ENCODE measurements at regions not wholly inside any gene's neighbourhood (a gene's known extent, or its start where the extent isn't known, plus 50 kb on each side); places are given as distances from the start of the nearest gene placed in this dataset.

DNA sequence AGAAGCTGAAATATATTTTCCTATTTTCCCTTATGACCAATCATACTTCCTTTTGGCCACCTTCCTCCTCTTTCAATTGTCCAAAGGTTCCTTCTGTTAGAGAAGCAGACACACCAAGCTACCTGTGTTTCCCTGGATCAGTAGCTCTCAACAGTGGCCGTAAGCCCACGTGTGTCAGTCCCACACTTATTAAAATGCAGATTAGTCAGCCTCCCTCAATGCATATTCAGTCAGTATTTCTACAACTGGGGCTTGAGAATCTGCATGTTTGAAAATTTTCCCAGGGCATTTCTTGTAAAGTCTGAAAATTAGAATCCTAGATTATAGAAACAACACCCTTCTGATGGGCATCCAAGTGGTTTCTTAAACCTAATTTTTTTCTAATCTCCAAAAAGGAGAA is 54.0 kb upstream of the ITPRID2 start:
- TF ChIP-seq, protein P1, sequence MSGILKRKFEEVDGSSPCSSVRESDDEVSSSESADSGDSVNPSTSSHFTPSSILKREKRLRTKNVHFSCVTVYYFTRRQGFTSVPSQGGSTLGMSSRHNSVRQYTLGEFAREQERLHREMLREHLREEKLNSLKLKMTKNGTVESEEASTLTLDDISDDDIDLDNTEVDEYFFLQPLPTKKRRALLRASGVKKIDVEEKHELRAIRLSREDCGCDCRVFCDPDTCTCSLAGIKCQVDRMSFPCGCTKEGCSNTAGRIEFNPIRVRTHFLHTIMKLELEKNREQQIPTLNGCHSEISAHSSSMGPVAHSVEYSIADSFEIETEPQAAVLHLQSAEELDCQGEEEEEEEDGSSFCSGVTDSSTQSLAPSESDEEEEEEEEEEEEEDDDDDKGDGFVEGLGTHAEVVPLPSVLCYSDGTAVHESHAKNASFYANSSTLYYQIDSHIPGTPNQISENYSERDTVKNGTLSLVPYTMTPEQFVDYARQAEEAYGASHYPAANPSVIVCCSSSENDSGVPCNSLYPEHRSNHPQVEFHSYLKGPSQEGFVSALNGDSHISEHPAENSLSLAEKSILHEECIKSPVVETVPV (CRISPR knock-in tag; IDR thresholded peaks at IDR 0.05), result no peak
- no peak for TF ChIP-seq ARNTL (CRISPR knock-in tag; IDR thresholded peaks at IDR 0.05; ENCODE audit: borderline replicate concordance, low read depth)
- no peak for TF ChIP-seq ZC3H10 (CRISPR knock-in tag; IDR thresholded peaks at IDR 0.05)
- TF ChIP-seq ZFP3 (CRISPR knock-in tag; IDR thresholded peaks at IDR 0.05), result no peak
- TF ChIP-seq ZNF8 (CRISPR knock-in tag; IDR thresholded peaks at IDR 0.05), result no peak
- TF ChIP-seq GLIS3 (CRISPR knock-in tag; IDR thresholded peaks at IDR 0.05), result no peak
- TF ChIP-seq BACH2 (CRISPR knock-in tag; IDR thresholded peaks at IDR 0.05; ENCODE audit: borderline replicate concordance), result no peak
- TF ChIP-seq, protein P2, sequence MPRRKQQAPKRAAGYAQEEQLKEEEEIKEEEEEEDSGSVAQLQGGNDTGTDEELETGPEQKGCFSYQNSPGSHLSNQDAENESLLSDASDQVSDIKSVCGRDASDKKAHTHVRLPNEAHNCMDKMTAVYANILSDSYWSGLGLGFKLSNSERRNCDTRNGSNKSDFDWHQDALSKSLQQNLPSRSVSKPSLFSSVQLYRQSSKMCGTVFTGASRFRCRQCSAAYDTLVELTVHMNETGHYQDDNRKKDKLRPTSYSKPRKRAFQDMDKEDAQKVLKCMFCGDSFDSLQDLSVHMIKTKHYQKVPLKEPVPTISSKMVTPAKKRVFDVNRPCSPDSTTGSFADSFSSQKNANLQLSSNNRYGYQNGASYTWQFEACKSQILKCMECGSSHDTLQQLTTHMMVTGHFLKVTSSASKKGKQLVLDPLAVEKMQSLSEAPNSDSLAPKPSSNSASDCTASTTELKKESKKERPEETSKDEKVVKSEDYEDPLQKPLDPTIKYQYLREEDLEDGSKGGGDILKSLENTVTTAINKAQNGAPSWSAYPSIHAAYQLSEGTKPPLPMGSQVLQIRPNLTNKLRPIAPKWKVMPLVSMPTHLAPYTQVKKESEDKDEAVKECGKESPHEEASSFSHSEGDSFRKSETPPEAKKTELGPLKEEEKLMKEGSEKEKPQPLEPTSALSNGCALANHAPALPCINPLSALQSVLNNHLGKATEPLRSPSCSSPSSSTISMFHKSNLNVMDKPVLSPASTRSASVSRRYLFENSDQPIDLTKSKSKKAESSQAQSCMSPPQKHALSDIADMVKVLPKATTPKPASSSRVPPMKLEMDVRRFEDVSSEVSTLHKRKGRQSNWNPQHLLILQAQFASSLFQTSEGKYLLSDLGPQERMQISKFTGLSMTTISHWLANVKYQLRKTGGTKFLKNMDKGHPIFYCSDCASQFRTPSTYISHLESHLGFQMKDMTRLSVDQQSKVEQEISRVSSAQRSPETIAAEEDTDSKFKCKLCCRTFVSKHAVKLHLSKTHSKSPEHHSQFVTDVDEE (CRISPR knock-in tag; IDR thresholded peaks at IDR 0.05), result no peak
- TF ChIP-seq, protein P3, sequence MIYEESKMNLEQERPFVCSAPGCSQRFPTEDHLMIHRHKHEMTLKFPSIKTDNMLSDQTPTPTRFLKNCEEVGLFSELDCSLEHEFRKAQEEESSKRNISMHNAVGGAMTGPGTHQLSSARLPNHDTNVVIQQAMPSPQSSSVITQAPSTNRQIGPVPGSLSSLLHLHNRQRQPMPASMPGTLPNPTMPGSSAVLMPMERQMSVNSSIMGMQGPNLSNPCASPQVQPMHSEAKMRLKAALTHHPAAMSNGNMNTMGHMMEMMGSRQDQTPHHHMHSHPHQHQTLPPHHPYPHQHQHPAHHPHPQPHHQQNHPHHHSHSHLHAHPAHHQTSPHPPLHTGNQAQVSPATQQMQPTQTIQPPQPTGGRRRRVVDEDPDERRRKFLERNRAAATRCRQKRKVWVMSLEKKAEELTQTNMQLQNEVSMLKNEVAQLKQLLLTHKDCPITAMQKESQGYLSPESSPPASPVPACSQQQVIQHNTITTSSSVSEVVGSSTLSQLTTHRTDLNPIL (CRISPR knock-in tag; IDR thresholded peaks at IDR 0.05; ENCODE audit: low read depth), result no peak
- no peak for TF ChIP-seq CSDC2 (CRISPR knock-in tag; IDR thresholded peaks at IDR 0.05)
- TF ChIP-seq PPARA (CRISPR knock-in tag; IDR thresholded peaks at IDR 0.05; ENCODE audit: borderline replicate concordance), result no peak
- TF ChIP-seq, protein P4, sequence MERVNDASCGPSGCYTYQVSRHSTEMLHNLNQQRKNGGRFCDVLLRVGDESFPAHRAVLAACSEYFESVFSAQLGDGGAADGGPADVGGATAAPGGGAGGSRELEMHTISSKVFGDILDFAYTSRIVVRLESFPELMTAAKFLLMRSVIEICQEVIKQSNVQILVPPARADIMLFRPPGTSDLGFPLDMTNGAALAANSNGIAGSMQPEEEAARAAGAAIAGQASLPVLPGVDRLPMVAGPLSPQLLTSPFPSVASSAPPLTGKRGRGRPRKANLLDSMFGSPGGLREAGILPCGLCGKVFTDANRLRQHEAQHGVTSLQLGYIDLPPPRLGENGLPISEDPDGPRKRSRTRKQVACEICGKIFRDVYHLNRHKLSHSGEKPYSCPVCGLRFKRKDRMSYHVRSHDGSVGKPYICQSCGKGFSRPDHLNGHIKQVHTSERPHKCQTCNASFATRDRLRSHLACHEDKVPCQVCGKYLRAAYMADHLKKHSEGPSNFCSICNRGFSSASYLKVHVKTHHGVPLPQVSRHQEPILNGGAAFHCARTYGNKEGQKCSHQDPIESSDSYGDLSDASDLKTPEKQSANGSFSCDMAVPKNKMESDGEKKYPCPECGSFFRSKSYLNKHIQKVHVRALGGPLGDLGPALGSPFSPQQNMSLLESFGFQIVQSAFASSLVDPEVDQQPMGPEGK (CRISPR knock-in tag; IDR thresholded peaks at IDR 0.05; ENCODE audit: borderline replicate concordance), result no peak
- TF ChIP-seq ISL1 (CRISPR knock-in tag; IDR thresholded peaks at IDR 0.05), result no peak
- TF ChIP-seq, protein P5, sequence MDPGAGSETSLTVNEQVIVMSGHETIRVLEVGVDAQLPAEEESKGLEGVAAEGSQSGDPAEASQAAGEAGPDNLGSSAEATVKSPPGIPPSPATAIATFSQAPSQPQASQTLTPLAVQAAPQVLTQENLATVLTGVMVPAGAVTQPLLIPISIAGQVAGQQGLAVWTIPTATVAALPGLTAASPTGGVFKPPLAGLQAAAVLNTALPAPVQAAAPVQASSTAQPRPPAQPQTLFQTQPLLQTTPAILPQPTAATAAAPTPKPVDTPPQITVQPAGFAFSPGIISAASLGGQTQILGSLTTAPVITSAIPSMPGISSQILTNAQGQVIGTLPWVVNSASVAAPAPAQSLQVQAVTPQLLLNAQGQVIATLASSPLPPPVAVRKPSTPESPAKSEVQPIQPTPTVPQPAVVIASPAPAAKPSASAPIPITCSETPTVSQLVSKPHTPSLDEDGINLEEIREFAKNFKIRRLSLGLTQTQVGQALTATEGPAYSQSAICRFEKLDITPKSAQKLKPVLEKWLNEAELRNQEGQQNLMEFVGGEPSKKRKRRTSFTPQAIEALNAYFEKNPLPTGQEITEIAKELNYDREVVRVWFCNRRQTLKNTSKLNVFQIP (CRISPR knock-in tag; IDR thresholded peaks at IDR 0.05; ENCODE audit: borderline replicate concordance, low read depth), result no peak
- no peak for TF ChIP-seq TOX (CRISPR knock-in tag; IDR thresholded peaks at IDR 0.05; ENCODE audit: borderline replicate concordance)
- no peak for ATAC-seq

DNA sequence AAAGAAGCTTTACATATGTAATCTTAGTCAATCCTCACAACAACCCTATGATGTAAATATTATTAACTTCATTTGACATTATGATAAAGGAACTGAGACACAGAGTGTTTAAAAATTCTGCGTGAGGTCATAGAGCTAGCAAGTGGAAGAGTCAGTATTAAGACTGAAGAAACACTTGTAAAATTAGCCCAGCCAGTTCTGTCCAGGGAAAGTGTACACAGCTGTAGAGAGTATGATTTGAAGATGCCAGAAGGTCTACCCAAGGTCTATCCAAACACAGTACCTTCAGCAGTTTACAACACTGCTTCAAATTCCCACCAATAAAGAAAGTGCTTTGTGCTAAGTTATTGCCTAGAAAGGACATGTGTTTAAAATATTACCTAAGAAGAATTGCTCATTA is 51.7 kb upstream of the ITPRID2 start:
- TF ChIP-seq, protein P1 (CRISPR knock-in tag; IDR thresholded peaks at IDR 0.05), result no peak
- TF ChIP-seq ZNF565 (CRISPR knock-in tag; conservative IDR thresholded peaks at IDR 0.05; ENCODE audit: low read depth) (no peak), ESRRG (CRISPR knock-in tag; IDR thresholded peaks at IDR 0.05) (no peak), BACH2 (CRISPR knock-in tag; IDR thresholded peaks at IDR 0.05; ENCODE audit: borderline replicate concordance) (no peak), TCF4 (CRISPR knock-in tag; IDR thresholded peaks at IDR 0.05; ENCODE audit: borderline replicate concordance) (no peak), TOX (CRISPR knock-in tag; IDR thresholded peaks at IDR 0.05; ENCODE audit: borderline replicate concordance) (no peak), GLIS3 (CRISPR knock-in tag; IDR thresholded peaks at IDR 0.05) (no peak), ARNTL (CRISPR knock-in tag; IDR thresholded peaks at IDR 0.05; ENCODE audit: borderline replicate concordance, low read depth) (no peak), ZC3H10 (CRISPR knock-in tag; IDR thresholded peaks at IDR 0.05) (no peak), ISL1 (CRISPR knock-in tag; IDR thresholded peaks at IDR 0.05) (no peak), ZFP3 (CRISPR knock-in tag; IDR thresholded peaks at IDR 0.05) (no peak), OSR1 (CRISPR knock-in tag; IDR thresholded peaks at IDR 0.05) (no peak)
- TF ChIP-seq, protein P4 (CRISPR knock-in tag; IDR thresholded peaks at IDR 0.05; ENCODE audit: borderline replicate concordance), result no peak
- TF ChIP-seq, protein P2 (CRISPR knock-in tag; IDR thresholded peaks at IDR 0.05), result no peak
- TF ChIP-seq, protein P3 (CRISPR knock-in tag; IDR thresholded peaks at IDR 0.05; ENCODE audit: low read depth), result no peak
- ATAC-seq, result no peak
